Suprapubic skin (tissue), 4 donors: ENCODE measurements at regions not wholly inside any gene's neighbourhood (a gene's known extent, or its start where the extent isn't known, plus 50 kb on each side); places are given as distances from the start of the nearest gene placed in this dataset.

Source experiments
- DNase-seq, 2 donors: peaks; one replicate each; pipeline ENCODE4 v3.0.0-alpha.2; 2019; ENCODE audit warnings: low spot score in 2 of 2
- H3K27ac ChIP-seq: fragments of 200-600 bp; sonication (generic); one replicate; pipeline ENCODE4 v1.5.1; 2019
- H3K27me3 ChIP-seq: fragments of 200-600 bp; sonication (generic); one replicate; pipeline ENCODE4 v1.5.1; 2019
- H3K36me3 ChIP-seq: fragments of 200-600 bp; sonication (generic); one replicate; pipeline ENCODE4 v1.5.1; 2019
- H3K4me1 ChIP-seq: fragments of 200-600 bp; sonication (generic); one replicate; pipeline ENCODE4 v1.5.1; 2019
- H3K4me3 ChIP-seq: fragments of 200-600 bp; sonication (generic); one replicate; pipeline ENCODE4 v1.5.1; 2019; ENCODE audit warnings: mild to moderate bottlenecking
- H3K9me3 ChIP-seq: fragments of 200-600 bp; sonication (generic); one replicate; pipeline ENCODE4 v1.5.1; 2019
- EP300 ChIP-seq: sonication (generic); formaldehyde crosslinking; IDR thresholded peaks from one replicate; pipeline ENCODE4 v1.6.1; 2017; ENCODE audit warnings: antibody characterized with exemption
- POLR2A ChIP-seq, 2 donors: fragments of 450-650 bp; IDR thresholded peaks; one replicate each; pipeline ENCODE4 v1.6.1; 2017; ENCODE audit warnings: antibody characterized with exemption in 2 of 2, mild to moderate bottlenecking in 2 of 2, moderate library complexity in 2 of 2
- POLR2AphosphoS5 ChIP-seq, 3 donors: sonication (generic); formaldehyde crosslinking; IDR thresholded peaks; one replicate each; pipeline ENCODE4 v1.6.1; 2017; ENCODE audit warnings: antibody characterized with exemption in 3 of 3
- whole genome bisulfite sequencing: methylation state at CpG from one replicate; pipeline ENCODE4 v1.1.5; 2018; 5-methylcytosine and 5-hydroxymethylcytosine counted together
- TF ChIP-seq, protein P1 (sequence below), 2 donors: fragments of 200-600 bp in 1 of 2; fragments of 450-650 bp in 1 of 2; sonication (generic) in 1 of 2; IDR thresholded peaks; one replicate each; pipeline ENCODE4 v1.5.1; 2016 to 2019; ENCODE audit warnings: antibody characterized with exemption in 2 of 2, mild to moderate bottlenecking in 1 of 2, moderate library complexity in 1 of 2

GRCh38 chr20:10987651-10988383 is 314.0 kb upstream of the JAG1 start:
- H3K4me3 ChIP-seq, result no peak overlapping the region
- peaks cover 26% of the 10 kb centered on the region for H3K4me1 ChIP-seq
- TF ChIP-seq POLR2AphosphoS5 (IDR thresholded peaks at IDR 0.05) (no peak), EP300 (no peak), POLR2A (IDR thresholded peaks at IDR 0.05) (no peak)
- TF ChIP-seq, protein P1, sequence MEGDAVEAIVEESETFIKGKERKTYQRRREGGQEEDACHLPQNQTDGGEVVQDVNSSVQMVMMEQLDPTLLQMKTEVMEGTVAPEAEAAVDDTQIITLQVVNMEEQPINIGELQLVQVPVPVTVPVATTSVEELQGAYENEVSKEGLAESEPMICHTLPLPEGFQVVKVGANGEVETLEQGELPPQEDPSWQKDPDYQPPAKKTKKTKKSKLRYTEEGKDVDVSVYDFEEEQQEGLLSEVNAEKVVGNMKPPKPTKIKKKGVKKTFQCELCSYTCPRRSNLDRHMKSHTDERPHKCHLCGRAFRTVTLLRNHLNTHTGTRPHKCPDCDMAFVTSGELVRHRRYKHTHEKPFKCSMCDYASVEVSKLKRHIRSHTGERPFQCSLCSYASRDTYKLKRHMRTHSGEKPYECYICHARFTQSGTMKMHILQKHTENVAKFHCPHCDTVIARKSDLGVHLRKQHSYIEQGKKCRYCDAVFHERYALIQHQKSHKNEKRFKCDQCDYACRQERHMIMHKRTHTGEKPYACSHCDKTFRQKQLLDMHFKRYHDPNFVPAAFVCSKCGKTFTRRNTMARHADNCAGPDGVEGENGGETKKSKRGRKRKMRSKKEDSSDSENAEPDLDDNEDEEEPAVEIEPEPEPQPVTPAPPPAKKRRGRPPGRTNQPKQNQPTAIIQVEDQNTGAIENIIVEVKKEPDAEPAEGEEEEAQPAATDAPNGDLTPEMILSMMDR (IDR thresholded peaks at IDR 0.05), result no peak
- no peak overlapping the region for H3K27ac ChIP-seq
- no peaks in the 10 kb centered on the region for H3K9me3 ChIP-seq
- 47% methylated on average over 5 of the region's 5 CpGs for WGBS
- no peaks in the 10 kb centered on the region for H3K27me3 ChIP-seq
- no peak for DNase-seq
- H3K36me3 ChIP-seq, result no peaks in the 10 kb centered on the region

GRCh38 chr20:10990625-10991382 is 317.0 kb upstream of the JAG1 start:
- Histone ChIP-seq H3K9me3 (no peaks in the 10 kb centered on the region), H3K27me3 (no peaks in the 10 kb centered on the region), H3K27ac (no peak overlapping the region), H3K4me1 (peaks cover 9% of the 10 kb centered on the region), H3K4me3 (no peak overlapping the region), H3K36me3 (no peaks in the 10 kb centered on the region)
- 86% methylated on average over 3 of the region's 3 CpGs for WGBS
- DNase-seq, result no peak
- TF ChIP-seq, protein P1 (IDR thresholded peaks at IDR 0.05), result no peak
- TF ChIP-seq POLR2AphosphoS5 (IDR thresholded peaks at IDR 0.05), result no peak
- no peak for TF ChIP-seq POLR2A (IDR thresholded peaks at IDR 0.05)
- TF ChIP-seq EP300, result no peak

DNA sequence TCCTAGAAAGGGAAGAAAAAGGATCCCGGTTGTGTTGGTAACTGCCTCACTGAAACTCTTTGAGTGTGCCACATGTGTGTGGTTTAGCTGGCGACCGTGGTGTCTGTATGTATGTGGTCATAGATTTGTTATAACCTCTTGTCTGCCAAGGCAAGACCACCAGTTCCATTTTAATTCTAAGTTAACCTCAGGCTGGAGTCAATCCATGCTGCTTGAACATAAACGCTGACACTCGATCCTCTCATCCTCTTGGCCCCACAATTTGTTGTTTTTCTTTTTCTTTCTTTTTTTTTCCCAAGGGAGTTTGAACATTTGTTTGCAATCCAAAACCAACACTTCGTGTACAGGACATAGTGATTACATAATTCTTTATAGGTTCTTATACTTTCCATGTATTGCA is 318.9 kb upstream of the JAG1 start:
- no peak for DNase-seq
- peaks cover 8% of the 10 kb centered on the region for H3K4me1 ChIP-seq
- H3K27ac ChIP-seq, result no peak overlapping the region
- no peaks in the 10 kb centered on the region for H3K9me3 ChIP-seq
- H3K36me3 ChIP-seq, result no peaks in the 10 kb centered on the region
- TF ChIP-seq POLR2AphosphoS5 (IDR thresholded peaks at IDR 0.05) (no peak), EP300 (no peak), POLR2A (IDR thresholded peaks at IDR 0.05) (no peak)
- TF ChIP-seq, protein P1 (IDR thresholded peaks at IDR 0.05), result no peak
- WGBS, result 54% methylated on average over 6 of the region's 6 CpGs
- H3K27me3 ChIP-seq, result no peaks in the 10 kb centered on the region
- H3K4me3 ChIP-seq, result no peak overlapping the region

- 95% methylated on average over 2 of the region's 2 CpGs for WGBS
- TF ChIP-seq, protein P1 (IDR thresholded peaks at IDR 0.05), result no peak
- TF ChIP-seq POLR2AphosphoS5 (IDR thresholded peaks at IDR 0.05) (no peak), EP300 (no peak), POLR2A (IDR thresholded peaks at IDR 0.05) (no peak)
- H3K36me3 ChIP-seq, result no peaks in the 10 kb centered on the region
- H3K27ac ChIP-seq, result no peak overlapping the region
- H3K4me3 ChIP-seq, result no peak overlapping the region
- no peaks in the 10 kb centered on the region for H3K27me3 ChIP-seq
- peaks cover 8% of the 10 kb centered on the region for H3K4me1 ChIP-seq
- H3K9me3 ChIP-seq, result no peaks in the 10 kb centered on the region
- no peak for DNase-seq
These were observed 321.3 kb upstream of the JAG1 start for GRCh38 chr20:10994991-10995700.

DNA sequence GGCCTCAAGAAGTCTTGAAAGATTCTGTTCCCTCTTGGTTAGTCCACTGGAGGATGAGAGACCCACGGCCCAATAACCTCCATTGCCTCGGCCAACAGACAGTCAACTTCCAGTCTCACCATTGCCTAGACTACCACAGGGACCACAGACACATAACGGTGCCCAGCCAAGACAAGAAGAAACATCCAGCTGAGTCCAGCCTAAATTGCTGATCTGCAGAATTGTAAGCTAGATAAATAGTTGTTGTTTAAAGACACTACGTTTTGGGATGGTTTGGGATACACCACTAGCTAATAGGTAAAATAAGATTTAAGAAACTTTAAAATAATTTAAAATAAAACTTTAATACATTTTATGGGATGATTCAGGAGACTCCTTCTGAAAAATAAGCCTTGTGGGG is 324.7 kb upstream of the JAG1 start:
- Histone ChIP-seq H3K4me1 (peaks cover 18% of the 10 kb centered on the region), H3K9me3 (no peaks in the 10 kb centered on the region), H3K36me3 (no peaks in the 10 kb centered on the region), H3K27me3 (no peaks in the 10 kb centered on the region), H3K27ac (no peak overlapping the region), H3K4me3 (no peak overlapping the region)
- TF ChIP-seq POLR2AphosphoS5 (IDR thresholded peaks at IDR 0.05), result no peak
- TF ChIP-seq POLR2A (IDR thresholded peaks at IDR 0.05), result no peak
- TF ChIP-seq, protein P1 (IDR thresholded peaks at IDR 0.05), result no peak
- TF ChIP-seq EP300, result no peak
- WGBS, result 93% methylated on average over 4 of the region's 4 CpGs
- no peak for DNase-seq
